Gastroesophageal sphincter (tissue), 3 donors: ENCODE measurements at regions not wholly inside any gene's neighbourhood (a gene's known extent, or its start where the extent isn't known, plus 50 kb on each side); places are given as distances from the start of the nearest gene placed in this dataset.

Source experiments
- POLR2A ChIP-seq, 2 donors: fragments of 450-650 bp; IDR thresholded peaks; one replicate each; pipeline ENCODE4 v1.6.1; 2017; ENCODE audit warnings: antibody characterized with exemption in 2 of 2, mild to moderate bottlenecking in 2 of 2, moderate library complexity in 1 of 2
- POLR2AphosphoS5 ChIP-seq: sonication (generic); formaldehyde crosslinking; IDR thresholded peaks from one replicate; pipeline ENCODE4 v1.6.1; 2017; ENCODE audit warnings: antibody characterized with exemption
- TF ChIP-seq, protein P1 (sequence below), 4 experiments: fragments of 200-600 bp in 2 of 4; fragments of 450-650 bp in 2 of 4; sonication (generic) in 1 of 4; IDR thresholded peaks; one replicate each; pipeline ENCODE4 v1.5.1; 2017 to 2019; ENCODE audit warnings: antibody characterized with exemption in 4 of 4, mild to moderate bottlenecking in 2 of 4, moderate library complexity in 2 of 4

DNA sequence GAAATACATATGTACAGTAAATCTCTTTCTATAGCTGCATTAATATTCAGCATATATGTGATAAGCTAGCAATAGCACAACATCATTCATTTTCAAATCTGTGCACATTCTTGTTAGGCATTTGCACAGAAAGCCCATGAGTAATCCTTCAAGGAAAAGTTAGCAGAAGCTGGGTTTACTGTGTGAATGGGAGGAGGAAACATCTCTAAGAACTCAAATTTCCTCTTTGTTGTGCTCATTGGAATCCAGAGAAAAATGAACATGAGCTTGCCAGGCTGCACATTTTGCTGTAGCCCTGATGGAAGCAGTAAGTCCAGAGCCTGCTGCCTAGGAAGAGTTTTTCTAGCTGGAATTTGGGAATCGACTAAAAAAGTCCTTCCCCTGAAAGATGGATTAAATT lies 214.2 kb upstream of the FOXD3 start:
- TF ChIP-seq, protein P1, sequence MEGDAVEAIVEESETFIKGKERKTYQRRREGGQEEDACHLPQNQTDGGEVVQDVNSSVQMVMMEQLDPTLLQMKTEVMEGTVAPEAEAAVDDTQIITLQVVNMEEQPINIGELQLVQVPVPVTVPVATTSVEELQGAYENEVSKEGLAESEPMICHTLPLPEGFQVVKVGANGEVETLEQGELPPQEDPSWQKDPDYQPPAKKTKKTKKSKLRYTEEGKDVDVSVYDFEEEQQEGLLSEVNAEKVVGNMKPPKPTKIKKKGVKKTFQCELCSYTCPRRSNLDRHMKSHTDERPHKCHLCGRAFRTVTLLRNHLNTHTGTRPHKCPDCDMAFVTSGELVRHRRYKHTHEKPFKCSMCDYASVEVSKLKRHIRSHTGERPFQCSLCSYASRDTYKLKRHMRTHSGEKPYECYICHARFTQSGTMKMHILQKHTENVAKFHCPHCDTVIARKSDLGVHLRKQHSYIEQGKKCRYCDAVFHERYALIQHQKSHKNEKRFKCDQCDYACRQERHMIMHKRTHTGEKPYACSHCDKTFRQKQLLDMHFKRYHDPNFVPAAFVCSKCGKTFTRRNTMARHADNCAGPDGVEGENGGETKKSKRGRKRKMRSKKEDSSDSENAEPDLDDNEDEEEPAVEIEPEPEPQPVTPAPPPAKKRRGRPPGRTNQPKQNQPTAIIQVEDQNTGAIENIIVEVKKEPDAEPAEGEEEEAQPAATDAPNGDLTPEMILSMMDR (IDR thresholded peaks at IDR 0.05): no peak
- TF ChIP-seq POLR2A (IDR thresholded peaks at IDR 0.05) (no peak), POLR2AphosphoS5 (no peak)
